HEK293T (cell line): ENCODE measurements at regions not wholly inside any gene's neighbourhood (a gene's known extent, or its start where the extent isn't known, plus 50 kb on each side); places are given as distances from the start of the nearest gene placed in this dataset.

Source experiments
- ARNT ChIP-seq: fragments of 450-650 bp; IDR thresholded peaks from 2 replicates; pipeline ENCODE4 v1.6.1; 2017; ENCODE audit warnings: mild to moderate bottlenecking
- BHLHE40 ChIP-seq: fragments of 450-650 bp; IDR thresholded peaks from 2 replicates; pipeline ENCODE4 v1.6.1; 2016; ENCODE audit warnings: mild to moderate bottlenecking, moderate library complexity, borderline replicate concordance
- ELF4 ChIP-seq: fragments of 450-650 bp; IDR thresholded peaks from 2 replicates; pipeline ENCODE4 v1.6.1; 2017; ENCODE audit warnings: antibody characterized with exemption
- FOXA1 ChIP-seq: fragments of 450-650 bp; IDR thresholded peaks from 2 replicates; pipeline ENCODE4 v1.6.1; 2016; ENCODE audit warnings: mild to moderate bottlenecking
- FOXM1 ChIP-seq: fragments of 450-650 bp; IDR thresholded peaks from 2 replicates; pipeline ENCODE4 v1.6.1; 2017; ENCODE audit warnings: mild to moderate bottlenecking, borderline replicate concordance
- HDGF ChIP-seq: fragments of 450-650 bp; IDR thresholded peaks from 2 replicates; pipeline ENCODE4 v1.6.1; 2017; ENCODE audit warnings: antibody characterized with exemption, borderline replicate concordance
- SP1 ChIP-seq: fragments of 450-650 bp; IDR thresholded peaks from 2 replicates; pipeline ENCODE4 v1.6.1; 2017
- SUZ12 ChIP-seq: fragments of 450-650 bp; IDR thresholded peaks from 2 replicates; pipeline ENCODE4 v1.6.1; 2016; ENCODE audit warnings: mild to moderate bottlenecking
- TARDBP ChIP-seq: fragments of 450-650 bp; IDR thresholded peaks from 2 replicates; pipeline ENCODE4 v1.6.1; 2016
- ZNF384 ChIP-seq: fragments of 450-650 bp; IDR thresholded peaks from 2 replicates; pipeline ENCODE4 v1.6.1; 2016

- TF ChIP-seq SP1: no peak
- no peak for TF ChIP-seq SUZ12
- TF ChIP-seq FOXM1: no peak
- no peak for TF ChIP-seq TARDBP
- no peak for TF ChIP-seq BHLHE40
- no peak for TF ChIP-seq ELF4
- TF ChIP-seq FOXA1: no peak
- TF ChIP-seq ZNF384: no peak
- no peak for TF ChIP-seq HDGF
- TF ChIP-seq ARNT: no peak
Observed at GRCh38 chr10:35797187-35797586, 155.1 kb upstream of the FZD8 start.
